H9 (cell line): ENCODE measurements at regions not wholly inside any gene's neighbourhood (a gene's known extent, or its start where the extent isn't known, plus 50 kb on each side); places are given as distances from the start of the nearest gene placed in this dataset.

Source experiments
- DNase-seq: peaks from one replicate; pipeline ENCODE4 v3.0.0-alpha.2; 2017
- H2AFZ ChIP-seq: one replicate; pipeline ENCODE4 v1.6.1; 2013; ENCODE audit warnings: mild to moderate bottlenecking, low read length, control low read depth, moderate library complexity
- H2AK5ac ChIP-seq: 2 replicates; pipeline ENCODE4 v1.6.1; 2013; ENCODE audit warnings: low read length, control low read depth, mixed read lengths; ENCODE audit not compliant: insufficient read length
- H2BK120ac ChIP-seq: one replicate; pipeline ENCODE4 v1.6.1; 2013; ENCODE audit warnings: low read depth, mild to moderate bottlenecking, low read length, control low read depth, inconsistent platforms; ENCODE audit not compliant: poor library complexity, severe bottlenecking
- H2BK12ac ChIP-seq: 2 replicates; pipeline ENCODE4 v1.6.1; 2013; ENCODE audit warnings: low read length, control low read depth, mixed read lengths, low read depth; ENCODE audit not compliant: insufficient read length
- H2BK15ac ChIP-seq: 2 replicates; pipeline ENCODE4 v1.6.1; 2013; ENCODE audit warnings: low read depth, low read length, control low read depth
- H2BK20ac ChIP-seq: one replicate; pipeline ENCODE4 v1.6.1; 2013; ENCODE audit warnings: low read depth, mild to moderate bottlenecking, low read length, control low read depth, inconsistent platforms; ENCODE audit not compliant: poor library complexity, severe bottlenecking
- H2BK5ac ChIP-seq: 2 replicates; pipeline ENCODE4 v1.6.1; 2013; ENCODE audit warnings: low read length, control low read depth, mixed read lengths; ENCODE audit not compliant: insufficient read length
- H3K14ac ChIP-seq: 2 replicates; pipeline ENCODE4 v1.6.1; 2013; ENCODE audit warnings: low read length, control low read depth; ENCODE audit not compliant: insufficient read depth
- H3K18ac ChIP-seq: 2 replicates; pipeline ENCODE4 v1.6.1; 2013; ENCODE audit warnings: low read depth, mild to moderate bottlenecking, mixed read lengths, low read length, control low read depth; ENCODE audit not compliant: insufficient read length
- H3K23ac ChIP-seq: 2 replicates; pipeline ENCODE4 v1.6.1; 2013; ENCODE audit warnings: low read length, control low read depth, mixed read lengths, low read depth; ENCODE audit not compliant: insufficient read length
- H3K23me2 ChIP-seq: 2 replicates; pipeline ENCODE4 v1.6.1; 2013; ENCODE audit warnings: low read depth, mild to moderate bottlenecking, mixed read lengths, low read length, control low read depth; ENCODE audit not compliant: insufficient read length, poor library complexity, severe bottlenecking
- H3K27ac ChIP-seq: 2 replicates; pipeline ENCODE4 v1.5.1; 2013; ENCODE audit warnings: low read length, control low read depth, mixed read lengths, low read depth; ENCODE audit not compliant: insufficient read length
- H3K27me3 ChIP-seq: 2 replicates; pipeline ENCODE4 v1.6.1; 2013; ENCODE audit warnings: low read length, control low read depth, inconsistent platforms; ENCODE audit not compliant: insufficient read depth
- H3K4ac ChIP-seq: 2 replicates; pipeline ENCODE4 v1.6.1; 2013; ENCODE audit warnings: low read depth, mild to moderate bottlenecking, control low read depth, inconsistent platforms, low read length, moderate library complexity
- H3K4me1 ChIP-seq: 2 replicates; pipeline ENCODE4 v1.6.1; 2013; ENCODE audit warnings: low read length, control low read depth, inconsistent platforms; ENCODE audit not compliant: insufficient read depth
- H3K4me2 ChIP-seq: 2 replicates; pipeline ENCODE4 v1.6.1; 2013; ENCODE audit warnings: low read length, control low read depth, mixed read lengths; ENCODE audit not compliant: insufficient read length, insufficient read depth
- H3K56ac ChIP-seq: 2 replicates; pipeline ENCODE4 v1.6.1; 2013; ENCODE audit warnings: low read depth, mild to moderate bottlenecking, mixed read lengths, low read length, control low read depth; ENCODE audit not compliant: insufficient read length
- H3K79me1 ChIP-seq: 2 replicates; pipeline ENCODE4 v1.6.1; 2013; ENCODE audit warnings: low read depth, mild to moderate bottlenecking, moderate library complexity, low read length, control low read depth, inconsistent platforms; ENCODE audit not compliant: insufficient read depth, poor library complexity, severe bottlenecking
- H3K79me2 ChIP-seq: 2 replicates; pipeline ENCODE4 v1.6.1; 2013; ENCODE audit warnings: low read length, control low read depth, inconsistent platforms; ENCODE audit not compliant: insufficient read depth
- H3K9ac ChIP-seq: 2 replicates; pipeline ENCODE4 v1.6.1; 2013; ENCODE audit warnings: low read length, control low read depth, mixed read lengths; ENCODE audit not compliant: insufficient read length; ENCODE audit errors: extremely low read depth
- H3K9me3 ChIP-seq: one replicate; pipeline ENCODE4 v1.6.1; 2013; ENCODE audit warnings: low read depth, low read length, inconsistent platforms; ENCODE audit not compliant: control insufficient read depth
- H3T11ph ChIP-seq: one replicate; pipeline ENCODE4 v1.6.1; 2013; ENCODE audit warnings: mild to moderate bottlenecking, low read length, control low read depth, inconsistent platforms
- H4K20me1 ChIP-seq: one replicate; pipeline ENCODE4 v1.6.1; 2013; ENCODE audit not compliant: control insufficient read depth, insufficient read length, insufficient read depth
- H4K5ac ChIP-seq: 2 replicates; pipeline ENCODE4 v1.6.1; 2013; ENCODE audit warnings: low read depth, mild to moderate bottlenecking, mixed read lengths, low read length, control low read depth; ENCODE audit not compliant: insufficient read length
- H4K8ac ChIP-seq: replicated peaks from 2 replicates; pipeline ENCODE4 v1.6.1; 2013; ENCODE audit warnings: low read length, control low read depth, mixed read lengths, low read depth; ENCODE audit not compliant: insufficient read length
- H4K91ac ChIP-seq: 2 replicates; pipeline ENCODE4 v1.6.1; 2013; ENCODE audit warnings: low read depth, mild to moderate bottlenecking, moderate library complexity, mixed read lengths, low read length, control low read depth; ENCODE audit not compliant: insufficient read length
- H3K27ac Mint-ChIP-seq, 3 experiments: 2 replicates in 2 of 3; 3 replicates in 1 of 3; pipeline ENCODE4 v1.8.0; 2020 to 2021; ENCODE audit warnings: mixed read lengths in 3 of 3, mild to moderate bottlenecking in 1 of 3, moderate library complexity in 1 of 3
- H3K27me3 Mint-ChIP-seq: 2 replicates; pipeline ENCODE4 v1.8.0; 2021; ENCODE audit warnings: low read depth, mild to moderate bottlenecking, moderate library complexity, mixed read lengths
- H3K36me3 Mint-ChIP-seq, 3 experiments: 2 replicates in 2 of 3; 3 replicates in 1 of 3; pipeline ENCODE4 v1.8.0; 2020 to 2021; ENCODE audit warnings: low read depth in 3 of 3, mixed read lengths in 3 of 3; ENCODE audit not compliant: insufficient read depth in 1 of 3
- H3K4me1 Mint-ChIP-seq, 2 experiments: 2 replicates each; pipeline ENCODE4 v1.8.0; 2020; ENCODE audit warnings: mixed read lengths in 2 of 2
- H3K4me3 Mint-ChIP-seq, 2 experiments: 2 replicates in 1 of 2; 3 replicates in 1 of 2; pipeline ENCODE4 v1.8.0; 2020 to 2021; ENCODE audit warnings: mild to moderate bottlenecking in 2 of 2, mixed read lengths in 2 of 2, moderate library complexity in 1 of 2
- H3K9me3 Mint-ChIP-seq, 2 experiments: 2 replicates in 1 of 2; 3 replicates in 1 of 2; pipeline ENCODE4 v1.8.0; 2020; ENCODE audit warnings: mild to moderate bottlenecking in 2 of 2, mixed read lengths in 2 of 2, moderate library complexity in 1 of 2
- CTCF ChIP-seq: fragments of 200-600 bp; sonication (generic); conservative IDR thresholded peaks from 3 replicates; pipeline ENCODE4 v1.8.0; 2021; ENCODE audit warnings: antibody characterized with exemption, mild to moderate bottlenecking
- WGBS: extraction: QIAGEN DNeasy Blood & Tissue Kit; methylation state at CpG from one replicate; pipeline ENCODE4 v1.1.7; 2013; ENCODE audit warnings: missing lambda C conversion rate, low lambda C conversion rate, mixed read lengths; ENCODE audit not compliant: insufficient read length; ENCODE audit errors: extremely low coverage; 5-methylcytosine and 5-hydroxymethylcytosine counted together

GRCh38 chr2:117720765-117721164, 93.7 kb upstream of the DDX18 start:
- Histone ChIP-seq H3K4ac (no peak overlapping the region), H2BK120ac (no peak overlapping the region), H3K9ac (no peak overlapping the region), H4K91ac (no peak overlapping the region), H3K56ac (no peak overlapping the region), H3K27ac (no peak overlapping the region), H3K23ac (no peak overlapping the region), H2AK5ac (no peak overlapping the region), H3K79me1 (no peaks in the 10 kb centered on the region), H2BK15ac (no peak overlapping the region), H2BK5ac (no peak overlapping the region), H3K9me3 (no peaks in the 10 kb centered on the region), H3T11ph (no peak overlapping the region), H2BK12ac (no peak overlapping the region), H2BK20ac (no peak overlapping the region), H3K23me2 (no peaks in the 10 kb centered on the region), H3K79me2 (no peaks in the 10 kb centered on the region), H2AFZ (no peak overlapping the region), H4K5ac (no peak overlapping the region), H4K8ac (no peak overlapping the region), H3K4me2 (no peak overlapping the region), H3K18ac (no peak overlapping the region), H3K27me3 (no peaks in the 10 kb centered on the region), H3K14ac (no peak overlapping the region), H4K20me1 (no peaks in the 10 kb centered on the region), H3K4me1 (no peaks in the 10 kb centered on the region)
- no CpG with 5 or more reads among the region's 2 CpGs for WGBS
- peak overlapping the region in 1 of 3 experiments; percentile 42; a peak in 1 of 7 replicates for H3K27ac Mint-ChIP-seq
- H3K9me3 Mint-ChIP-seq, result peaks cover 5 to 19% of the 10 kb centered on the region in 2 experiments; a peak in 3 of 5 replicates
- no peaks in the 10 kb centered on the region for H3K4me1 Mint-ChIP-seq
- H3K27me3 Mint-ChIP-seq, result peaks cover 5% of the 10 kb centered on the region; the same call in 1 of the 2 replicates
- H3K4me3 Mint-ChIP-seq, result no peak overlapping the region
- peaks cover 0 to 14% (median 0%) of the 10 kb centered on the region in 3 experiments; a peak in 2 of 7 replicates for H3K36me3 Mint-ChIP-seq
- TF ChIP-seq CTCF, result no peak
- no peak for DNase-seq
